Inferior parietal cortex (tissue), 1 donor: ENCODE measurements at regions not wholly inside any gene's neighbourhood (a gene's known extent, or its start where the extent isn't known, plus 50 kb on each side); places are given as distances from the start of the nearest gene placed in this dataset.
A peak's percentile ranks its signal among the peaks of the same experiment; 100 is the strongest.
"Not testable (repeated sequence)": the region's sequence is repeated elsewhere in the genome, so short reads cannot be mapped to it uniquely, and the experiment has no call there.

Experiments used
- DNase-seq: peaks from one replicate; pipeline ENCODE4 v3.0.0-alpha.2; 2016; ENCODE audit errors: extremely low spot score

GRCh38 chr10:108545921-108546320, 1377.4 kb downstream of the XPNPEP1 start:
- no peak for DNase-seq

- DNase-seq: peak; percentile 70
Observed at GRCh38 chr10:108544500-108545120, 1378.7 kb downstream of the XPNPEP1 start.

GRCh38 chr10:108533551-108533950, 1369.0 kb upstream of the SORCS1 start:
- DNase-seq: not testable (repeated sequence)

GRCh38 chr10:108523016-108523800, 1358.7 kb upstream of the SORCS1 start:
- no peak for DNase-seq

GRCh38 chr10:108521827-108522492, 1357.5 kb upstream of the SORCS1 start:
- DNase-seq: no peak

GRCh38 chr10:108515821-108516220, 1351.3 kb upstream of the SORCS1 start:
- DNase-seq: no peak

GRCh38 chr10:108500396-108500795, 1335.9 kb upstream of the SORCS1 start:
- DNase-seq: no peak

- no peak for DNase-seq
Observed at GRCh38 chr10:108496106-108496505, 1331.6 kb upstream of the SORCS1 start.

- DNase-seq: no peak
Observed at GRCh38 chr10:108490944-108491343, 1326.4 kb upstream of the SORCS1 start.

- DNase-seq: no peak
Observed at GRCh38 chr10:108471420-108471819, 1306.9 kb upstream of the SORCS1 start.

- no peak for DNase-seq
Observed at GRCh38 chr10:108469940-108470339, 1305.4 kb upstream of the SORCS1 start.

- DNase-seq: no peak
Observed at GRCh38 chr10:108465871-108466641, 1301.5 kb upstream of the SORCS1 start.

GRCh38 chr10:108462005-108462404, 1297.5 kb upstream of the SORCS1 start:
- no peak for DNase-seq

- DNase-seq: no peak
Observed at GRCh38 chr10:108454793-108455192, 1290.3 kb upstream of the SORCS1 start.

- DNase-seq: no peak
Observed at GRCh38 chr10:108454224-108454623, 1289.7 kb upstream of the SORCS1 start.

- DNase-seq: no peak
Observed at GRCh38 chr10:108453166-108453565, 1288.7 kb upstream of the SORCS1 start.

- DNase-seq: no peak
Observed at GRCh38 chr10:108452533-108452932, 1288.0 kb upstream of the SORCS1 start.

- DNase-seq: no peak
Observed at GRCh38 chr10:108450280-108450679, 1285.8 kb upstream of the SORCS1 start.

GRCh38 chr10:108445746-108446145, 1281.2 kb upstream of the SORCS1 start:
- no peak for DNase-seq

- no peak for DNase-seq
Observed at GRCh38 chr10:108443636-108444035, 1279.1 kb upstream of the SORCS1 start.

GRCh38 chr10:108439397-108439796, 1274.9 kb upstream of the SORCS1 start:
- DNase-seq: no peak

GRCh38 chr10:108436096-108436495, 1271.6 kb upstream of the SORCS1 start:
- DNase-seq: no peak
